ENCODE measurements at regions not wholly inside any gene's neighbourhood (a gene's known extent, or its start where the extent isn't known, plus 50 kb on each side); places are given as distances from the start of the nearest gene placed in this dataset.

- TF ChIP-seq CTCF (conservative IDR thresholded peaks at IDR 0.05; ENCODE audit: low read length) (no peak), EZH2phosphoT487 (IDR thresholded peaks at IDR 0.05; ENCODE audit: borderline replicate concordance, low read depth, low read length) (no peak)
These were observed 411.5 kb downstream of the GADD45G start for GRCh38 chr9:90016272-90016671.

All from OCI-LY7 (cell line).